GM11168 (cell line): ENCODE measurements at regions not wholly inside any gene's neighbourhood (a gene's known extent, or its start where the extent isn't known, plus 50 kb on each side); places are given as distances from the start of the nearest gene placed in this dataset.

ENCODE experiments used
- in situ Hi-C: fragments of 300-500 bp; cut with MboI; formaldehyde crosslinking; loops from one replicate; pipeline ENCODE4 v1.12.0; 2022; ENCODE audit warnings: low sequenced_read_pairs; ENCODE audit not compliant: unreplicated experiment

DNA sequence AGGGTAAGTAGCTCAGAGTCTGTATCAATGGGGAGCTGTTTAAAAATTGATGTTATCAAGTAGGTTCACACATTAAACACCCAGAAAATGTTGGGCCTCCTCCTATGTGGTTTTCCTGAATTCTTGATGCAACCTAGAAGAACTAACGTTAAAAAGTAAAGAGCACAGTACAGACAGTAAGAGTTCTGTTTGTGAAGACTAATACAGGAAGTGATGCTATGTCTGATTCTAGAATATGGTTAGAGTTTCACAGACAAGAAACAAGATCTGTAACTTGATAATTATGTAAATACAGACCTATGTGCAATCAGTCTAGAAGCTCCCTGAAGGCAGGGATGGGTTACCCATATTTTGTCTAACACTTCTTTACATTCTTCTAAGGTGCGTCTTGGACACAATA lies 214.9 kb upstream of the BTG1 start:
- in situ Hi-C loops = loop anchor here (10.0 kb wide), 1 partner anchor 204 kb away; no protein-coding TSS in a partner anchor

- in situ Hi-C loops = loop anchor here (10.0 kb wide), 2 partner anchors 195 to 205 kb away; no protein-coding TSS in a partner anchor
These were observed 214.0 kb upstream of the BTG1 start for GRCh38 chr12:92359581-92360209.

DNA sequence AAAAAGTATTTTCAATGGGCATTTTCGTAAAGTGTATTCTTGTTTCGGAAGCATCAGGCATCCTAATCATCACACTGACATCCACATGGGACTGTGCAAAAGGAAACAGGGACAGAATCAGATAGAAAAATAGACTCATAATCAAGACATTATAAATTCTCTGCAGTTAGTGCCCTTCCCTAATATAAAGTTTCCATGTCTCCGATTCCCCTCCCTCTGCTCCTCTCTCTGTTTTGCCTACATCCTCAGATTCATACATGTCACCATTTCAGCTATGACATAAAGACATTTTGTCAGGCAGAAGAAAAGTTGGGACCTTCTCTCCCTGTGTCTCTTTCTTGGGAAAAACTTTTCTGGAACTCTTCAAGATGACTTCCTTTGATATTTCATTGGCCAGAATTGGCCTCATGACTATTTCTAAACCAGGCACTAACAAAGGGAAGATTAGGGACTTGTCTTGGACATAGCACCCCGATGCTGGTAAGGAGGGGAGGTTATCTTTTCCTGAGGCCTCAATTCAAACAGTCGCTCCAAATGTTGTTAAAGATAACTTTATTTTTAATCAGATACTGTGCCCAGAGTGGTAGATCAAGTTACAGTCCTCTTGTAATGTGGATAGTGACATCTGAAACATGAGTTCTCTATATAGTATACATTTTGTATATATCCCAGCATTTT lies 212.1 kb upstream of the BTG1 start:
- in situ Hi-C loops = loop anchor here (10.0 kb wide), 1 partner anchor 193 kb away; no protein-coding TSS in a partner anchor

DNA sequence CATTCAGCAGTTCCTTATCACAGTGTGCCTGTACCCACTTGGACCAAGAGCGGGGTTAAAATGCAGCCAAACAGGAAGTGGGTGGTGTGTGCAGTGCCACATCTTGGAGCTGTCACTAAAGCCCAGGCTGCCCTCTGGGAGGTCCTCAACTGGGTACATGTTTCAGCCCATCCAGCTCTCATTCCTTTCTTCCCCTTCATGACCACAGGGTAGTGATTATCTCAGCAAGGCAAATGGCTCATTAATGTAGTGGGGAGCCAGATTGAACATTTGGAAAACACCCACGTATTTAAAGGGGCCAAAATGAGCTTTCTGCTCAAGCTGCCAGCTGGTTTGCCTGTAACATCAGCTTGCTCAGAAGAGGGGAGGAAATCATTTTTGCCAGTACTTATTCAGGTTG lies 210.8 kb upstream of the BTG1 start:
- in situ Hi-C loops = loop anchor here (10.0 kb wide), 1 partner anchor 192 kb away; no protein-coding TSS in a partner anchor

DNA sequence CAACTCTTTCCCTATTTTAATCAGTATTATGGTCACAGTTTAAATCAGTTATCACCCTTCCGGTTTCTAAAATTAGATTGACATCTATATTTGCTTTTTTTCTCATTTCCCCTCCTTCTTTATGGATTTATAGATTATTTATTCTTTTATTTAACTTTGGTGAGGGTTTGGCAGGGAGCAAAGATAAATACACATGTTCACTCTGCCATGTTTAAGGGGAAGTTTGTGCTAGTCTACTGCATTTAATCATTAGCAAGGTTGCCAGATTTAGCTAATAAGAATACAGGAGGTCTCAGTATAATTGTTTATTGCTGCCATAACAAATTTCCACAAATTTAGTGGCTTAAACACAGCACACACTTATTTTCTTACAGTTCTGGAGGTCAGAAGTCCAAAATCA lies 204.0 kb upstream of the BTG1 start:
- in situ Hi-C loops = loop anchor here (5.0 to 10.0 kb wide), 2 partner anchors 52 to 185 kb away; no protein-coding TSS in a partner anchor

- in situ Hi-C loops = no loop called here
These were observed 196.9 kb upstream of the BTG1 start for GRCh38 chr12:92342574-92342973.

DNA sequence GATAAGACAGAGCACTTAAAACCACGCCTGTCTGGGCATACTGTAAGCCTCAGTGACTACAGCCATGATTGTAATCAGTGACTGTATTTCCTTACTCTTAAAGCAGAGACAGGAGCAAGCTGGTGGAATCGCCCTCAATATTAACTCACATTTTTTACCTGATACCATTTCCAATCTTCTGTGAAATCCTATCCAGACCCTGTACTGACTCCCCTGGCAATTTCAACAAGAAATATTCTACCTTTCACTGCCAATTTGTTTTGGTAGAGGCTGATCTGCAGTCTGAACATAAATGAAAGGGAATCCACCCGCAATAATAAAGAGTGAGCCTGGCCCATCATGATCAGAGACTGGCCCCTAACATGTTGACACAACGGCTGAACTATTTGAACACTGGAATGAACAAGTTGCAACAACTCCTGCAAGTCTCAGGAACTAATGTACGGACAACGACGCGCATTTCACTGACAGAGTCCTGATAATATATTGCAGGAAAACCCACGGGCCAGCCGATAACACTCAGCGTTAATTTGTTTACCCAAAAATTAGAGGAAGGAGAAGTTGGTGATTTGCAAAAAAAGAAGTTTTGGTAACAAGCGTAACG lies 195.5 kb upstream of the BTG1 start:
- in situ Hi-C loops = no loop called here

DNA sequence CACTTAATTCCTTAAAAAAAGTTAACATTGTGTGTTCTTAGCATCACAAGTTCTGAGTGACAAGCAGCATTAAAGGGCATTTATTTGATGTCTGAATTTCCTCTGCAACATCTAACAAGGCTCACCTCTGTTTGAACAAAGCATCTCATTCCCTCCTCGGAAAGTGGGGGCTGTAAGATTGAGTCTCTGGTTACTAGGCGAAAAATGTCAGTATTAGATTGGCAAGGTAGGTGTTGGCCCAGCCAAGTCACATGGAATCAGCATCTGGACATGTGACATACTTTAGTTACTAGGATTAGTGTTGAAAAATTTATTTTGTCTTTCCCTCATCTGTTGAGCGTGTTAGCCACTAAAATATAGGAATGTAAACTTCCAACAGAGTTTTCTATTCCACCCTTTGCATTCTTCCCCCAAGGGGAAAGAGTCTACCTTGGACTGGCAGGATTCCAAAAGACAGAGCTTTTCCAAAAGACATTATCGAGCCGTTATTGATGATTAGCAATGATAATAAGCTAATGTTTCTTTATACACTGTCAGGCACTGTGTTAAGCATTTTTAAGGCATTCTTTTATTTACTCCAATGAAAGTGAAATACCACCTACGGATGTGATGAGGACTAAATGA lies 194.9 kb upstream of the BTG1 start:
- in situ Hi-C loops = no loop called here

- in situ Hi-C loops = no loop called here
These were observed 194.4 kb upstream of the BTG1 start for GRCh38 chr12:92340003-92340402.

- in situ Hi-C loops = no loop called here
These were observed 193.7 kb upstream of the BTG1 start for GRCh38 chr12:92339198-92339821.

DNA sequence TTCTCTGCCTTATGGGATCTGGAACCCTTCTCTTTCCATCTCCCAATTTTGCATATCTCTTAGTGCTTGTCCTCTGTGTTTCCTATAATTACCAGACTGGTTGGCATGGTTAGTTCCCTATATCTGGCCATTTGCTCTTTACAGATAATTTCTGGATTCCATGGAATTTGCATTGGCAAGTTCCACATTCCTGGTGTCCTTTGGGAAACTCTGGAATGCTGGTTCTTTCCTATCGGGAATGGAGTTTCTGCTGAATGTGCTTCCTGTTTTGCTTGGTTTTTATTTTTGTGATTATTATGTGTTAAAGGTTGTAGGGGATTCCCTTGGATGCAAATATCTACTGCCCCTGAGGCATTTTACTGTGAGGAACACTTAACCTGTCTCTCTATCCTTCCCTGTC lies 193.0 kb upstream of the BTG1 start:
- in situ Hi-C loops = no loop called here

- in situ Hi-C loops = no loop called here
These were observed 192.5 kb upstream of the BTG1 start for GRCh38 chr12:92338102-92338501.

DNA sequence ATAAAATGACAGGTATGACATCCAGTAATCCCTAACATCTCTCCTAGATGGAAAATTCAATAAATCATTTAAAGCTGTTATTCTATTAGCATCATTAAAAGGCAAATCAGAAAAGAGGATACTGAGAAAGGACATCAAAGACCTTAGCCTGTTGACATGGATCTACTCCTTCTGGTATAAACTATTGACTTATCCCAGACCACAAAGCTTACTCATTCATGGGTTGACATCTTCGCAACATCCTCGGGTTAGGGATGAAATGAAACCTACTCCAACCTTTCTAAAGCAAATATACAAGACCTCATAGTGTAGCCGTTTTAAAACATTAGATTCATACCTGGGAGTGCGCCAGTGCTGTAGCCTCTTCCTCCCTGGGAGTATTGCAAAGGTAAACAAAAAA lies 191.5 kb upstream of the BTG1 start:
- in situ Hi-C loops = no loop called here

GRCh38 chr12:92336641-92337040 lies 191.0 kb upstream of the BTG1 start:
- in situ Hi-C loops = no loop called here

GRCh38 chr12:92335831-92336230 lies 190.2 kb upstream of the BTG1 start:
- in situ Hi-C loops = no loop called here

GRCh38 chr12:92334552-92334951 lies 188.9 kb upstream of the BTG1 start:
- in situ Hi-C loops = no loop called here

DNA sequence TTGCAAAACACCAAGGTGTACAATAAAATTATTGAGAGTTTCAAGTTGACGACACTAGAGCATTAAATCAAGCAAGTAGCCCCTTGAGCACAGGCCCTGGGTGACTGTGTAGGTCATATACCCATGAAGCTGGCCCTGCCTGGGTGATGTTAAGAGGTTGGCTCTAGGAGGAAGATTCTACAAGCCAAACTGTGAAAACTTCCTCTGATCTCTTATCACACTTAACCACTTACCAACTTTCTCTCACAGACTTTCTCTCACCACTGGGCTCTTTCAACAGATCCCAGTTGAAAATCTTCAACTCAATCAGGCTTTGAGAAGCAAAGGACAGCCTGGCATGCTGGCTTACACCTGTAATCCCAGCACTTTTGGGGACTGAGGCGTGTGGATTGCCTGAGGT lies 186.9 kb upstream of the BTG1 start:
- in situ Hi-C loops = no loop called here

DNA sequence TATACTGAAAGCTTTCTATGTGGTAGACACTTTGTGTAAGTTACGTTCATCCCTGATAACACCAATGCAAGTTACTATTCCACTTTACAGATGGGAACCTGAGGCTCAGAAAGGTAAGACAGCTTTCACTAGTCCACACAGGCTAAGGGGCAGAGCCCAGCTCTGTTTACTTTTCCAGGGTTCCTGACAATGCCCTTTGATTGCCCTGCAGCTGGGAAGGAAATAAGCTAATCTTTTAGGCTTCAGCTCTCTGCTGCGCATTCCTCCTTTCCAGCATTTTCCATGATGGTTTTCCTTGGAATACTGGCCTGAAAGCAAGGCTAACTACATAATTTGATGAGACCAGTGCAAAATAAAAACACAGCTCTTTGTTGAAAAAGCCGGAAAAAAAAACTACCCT lies 185.7 kb upstream of the BTG1 start:
- in situ Hi-C loops = no loop called here

GRCh38 chr12:92330654-92331053 lies 185.0 kb upstream of the BTG1 start:
- in situ Hi-C loops = no loop called here

DNA sequence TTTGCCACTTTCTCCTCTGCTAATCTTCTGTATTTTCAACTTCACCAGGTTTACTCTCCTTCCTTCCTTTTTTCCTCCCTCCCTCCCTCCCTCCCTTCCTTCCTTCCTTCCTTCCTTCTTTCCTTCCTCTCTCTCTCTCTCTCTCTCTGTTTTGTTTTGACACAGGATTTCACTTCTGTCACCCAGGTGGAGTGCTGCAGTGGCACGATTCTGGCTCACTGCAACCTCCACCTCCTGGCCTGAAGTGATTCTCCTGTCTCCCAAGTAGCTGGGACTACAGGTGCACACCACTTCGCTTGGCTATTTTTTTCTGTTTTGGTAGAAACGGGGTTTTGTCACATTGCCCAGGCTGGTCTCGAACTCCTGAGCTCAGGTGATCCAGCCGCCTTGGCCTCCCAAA lies 181.2 kb upstream of the BTG1 start:
- in situ Hi-C loops = no loop called here
